ENCODE measurements at regions not wholly inside any gene's neighbourhood (a gene's known extent, or its start where the extent isn't known, plus 50 kb on each side); places are given as distances from the start of the nearest gene placed in this dataset.

DNA sequence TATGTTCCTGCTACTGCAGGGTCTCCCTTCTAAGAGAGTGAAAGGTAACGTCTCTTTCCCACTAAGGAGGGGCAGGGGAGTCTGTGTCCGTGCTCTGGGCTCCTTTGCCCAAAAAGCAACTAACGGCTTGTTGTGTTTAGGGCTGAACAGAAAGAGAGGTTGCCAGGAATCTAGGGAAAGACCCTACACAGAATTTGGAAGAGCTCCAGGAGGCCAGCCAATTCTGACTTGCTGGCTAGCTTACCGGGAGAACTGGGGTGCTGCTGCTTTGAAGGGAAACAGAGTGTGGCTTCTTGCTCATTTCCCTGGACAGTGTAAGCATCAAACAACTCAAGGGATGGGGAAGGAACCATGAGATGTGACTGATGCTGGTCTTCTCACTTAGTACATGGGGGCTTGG lies 176.1 kb downstream of the GADD45G start:
- H3K23ac ChIP-seq (ENCODE audit: insufficient read length) = no peak overlapping the region
- H3K9me3 ChIP-seq (ENCODE audit: insufficient read depth in 2 of 2, low read depth in 1 of 2, low read length in 1 of 2) = no peaks in the 10 kb centered on the region
- no peak overlapping the region for H3K14ac ChIP-seq (ENCODE audit: insufficient read length)
- no peak overlapping the region for H4K5ac ChIP-seq (ENCODE audit: insufficient read length, low read depth, low read length)
- H3K79me2 ChIP-seq (ENCODE audit: control insufficient read depth in 1 of 2, insufficient read depth in 2 of 2, low read length in 2 of 2) = no peaks in the 10 kb centered on the region
- no peak overlapping the region for H3K27ac ChIP-seq (ENCODE audit: low read depth, low read length)
- no peak overlapping the region for H3K4me2 ChIP-seq (ENCODE audit: insufficient read depth in 1 of 2, low read depth in 2 of 2, low read length in 2 of 2)
- no peak overlapping the region for H4K91ac ChIP-seq (replicated peaks; ENCODE audit: insufficient read length, low read length)
- H3K4me1 ChIP-seq (replicated peaks in 1 of 4; ENCODE audit: control insufficient read depth in 3 of 4, insufficient read depth in 4 of 4, low read length in 3 of 4) = no peaks in the 10 kb centered on the region
- H3K79me1 ChIP-seq (ENCODE audit: low read depth, low read length) = no peaks in the 10 kb centered on the region
- no peak overlapping the region for H2BK12ac ChIP-seq (ENCODE audit: low read depth, low read length)
- no peak overlapping the region; the same call in 1 of the 2 replicates for H2AFZ ChIP-seq (ENCODE audit: low read length)
- H3K56ac ChIP-seq (replicated peaks; ENCODE audit: insufficient read length, low read depth, low read length) = no peak overlapping the region
- no peaks in the 10 kb centered on the region for H4K20me1 ChIP-seq (replicated peaks in 1 of 2; ENCODE audit: control insufficient read depth in 1 of 2, insufficient read depth in 2 of 2, low read length in 2 of 2)
- WGBS, 2 experiments (ENCODE audit: extremely low coverage in 1 of 2, insufficient coverage in 1 of 2, insufficient read length in 1 of 2, insufficient replicate concordance in 2 of 2, low coverage in 1 of 2, low lambda C conversion rate in 2 of 2, missing lambda C conversion rate in 1 of 2) = 83% methylated on average over 4 of the region's 4 CpGs; no CpG with 5 or more reads in 1 of the 2 experiments
- POLR2A ChIA-PET (ENCODE audit: partially characterized antibody) = interaction anchor here (0.6 kb wide), 1 partner anchor 58 kb away, joined by 3 read pairs; no protein-coding TSS in a partner anchor
- H3K27me3 ChIP-seq (replicated peaks in 1 of 4; ENCODE audit: control insufficient read depth in 3 of 4, extremely low read depth in 1 of 4, insufficient read depth in 3 of 4, low read length in 3 of 4) = no peaks in the 10 kb centered on the region
- no peak overlapping the region for H3K4ac ChIP-seq (replicated peaks; ENCODE audit: insufficient read length, low read depth, low read length)
- no peak overlapping the region for H4K8ac ChIP-seq (ENCODE audit: extremely low read depth, insufficient read depth, low read length)
- no peaks in the 10 kb centered on the region for H3K36me3 ChIP-seq (ENCODE audit: control insufficient read depth in 2 of 4, insufficient read depth in 4 of 4, low read length in 3 of 4)
- CTCF ChIA-PET (ENCODE audit: partially characterized antibody) = interaction anchor here (0.7 to 1.2 kb wide), 3 partner anchors 28 to 311 kb away, joined by 3 to 4 read pairs (median 3); no protein-coding TSS in a partner anchor
- no peak overlapping the region for H2BK5ac ChIP-seq (ENCODE audit: low read depth, low read length)
- H2BK15ac ChIP-seq (ENCODE audit: low read length) = no peak overlapping the region
- no peak overlapping the region for H2BK20ac ChIP-seq (ENCODE audit: low read length)
- no peaks in the 10 kb centered on the region for H3K23me2 ChIP-seq (ENCODE audit: low read depth, low read length)
- H2AK5ac ChIP-seq (ENCODE audit: low read depth, low read length) = no peak overlapping the region
- FAIRE-seq (no peak), DNase-seq (ENCODE audit: low read depth in 1 of 2, low spot score in 2 of 2) (no peak)
- H3K9ac ChIP-seq (replicated peaks in 1 of 4; ENCODE audit: extremely low read depth in 1 of 4, low read depth in 3 of 4, low read length in 3 of 4) = no peak overlapping the region
- H2BK120ac ChIP-seq (replicated peaks; ENCODE audit: low read depth, low read length) = no peak overlapping the region
- H3K4me3 ChIP-seq (ENCODE audit: extremely low read depth in 1 of 4, insufficient read depth in 2 of 4, low read depth in 3 of 4, low read length in 4 of 4) = no peak overlapping the region
- H3K18ac ChIP-seq (ENCODE audit: extremely low read depth, low read length) = no peak overlapping the region
- TF ChIP-seq RBBP5 (IDR thresholded peaks at IDR 0.05; ENCODE audit: borderline replicate concordance, low read depth, low read length) = no peak
- no peak for TF ChIP-seq SAP30 (IDR thresholded peaks at IDR 0.05; ENCODE audit: insufficient read depth, insufficient replicate concordance, low read length)
- no peak for TF ChIP-seq BACH1 (IDR thresholded peaks at IDR 0.05; ENCODE audit: low read length)
- TF ChIP-seq POLR2AphosphoS5 (IDR thresholded peaks at IDR 0.05; ENCODE audit: low read depth, low read length) = no peak
- TF ChIP-seq TAF7 (optimal IDR thresholded peaks at IDR 0.05; ENCODE audit: borderline replicate concordance, low read depth, low read length) = no peak
- no peak for TF ChIP-seq CREB1 (IDR thresholded peaks at IDR 0.05)
- TF ChIP-seq GABPA (IDR thresholded peaks at IDR 0.05; ENCODE audit: borderline replicate concordance, insufficient read depth, low read length) = no peak
- TF ChIP-seq, protein P1, sequence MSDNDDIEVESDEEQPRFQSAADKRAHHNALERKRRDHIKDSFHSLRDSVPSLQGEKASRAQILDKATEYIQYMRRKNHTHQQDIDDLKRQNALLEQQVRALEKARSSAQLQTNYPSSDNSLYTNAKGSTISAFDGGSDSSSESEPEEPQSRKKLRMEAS (IDR thresholded peaks at IDR 0.05) = no peak
- TF ChIP-seq BCL11A (IDR thresholded peaks at IDR 0.05; ENCODE audit: low read depth in 2 of 2, low read length in 2 of 2) = no peak
- TF ChIP-seq CEBPB (IDR thresholded peaks at IDR 0.05; ENCODE audit: low read depth, low read length) = no peak
- TF ChIP-seq ASH2L (IDR thresholded peaks at IDR 0.05; ENCODE audit: low read length) = no peak
- no peak for TF ChIP-seq ZNF274 (IDR thresholded peaks at IDR 0.05; ENCODE audit: borderline replicate concordance, extremely low read depth, low read length)
- TF ChIP-seq SRF (IDR thresholded peaks at IDR 0.05; ENCODE audit: low read depth, low read length) = no peak
- TF ChIP-seq SIN3A (conservative IDR thresholded peaks at IDR 0.05 in 1 of 2, IDR thresholded peaks at IDR 0.05 in 1 of 2; ENCODE audit: low read depth in 1 of 2, low read length in 2 of 2) = no peak
- TF ChIP-seq, protein P2, sequence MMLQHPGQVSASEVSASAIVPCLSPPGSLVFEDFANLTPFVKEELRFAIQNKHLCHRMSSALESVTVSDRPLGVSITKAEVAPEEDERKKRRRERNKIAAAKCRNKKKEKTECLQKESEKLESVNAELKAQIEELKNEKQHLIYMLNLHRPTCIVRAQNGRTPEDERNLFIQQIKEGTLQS (IDR thresholded peaks at IDR 0.05; ENCODE audit: insufficient read depth, low read depth, low read length) = no peak

Measured in H1 (cell line).